Glutamatergic neuron (in vitro differentiated cells): ENCODE measurements at regions not wholly inside any gene's neighbourhood (a gene's known extent, or its start where the extent isn't known, plus 50 kb on each side); places are given as distances from the start of the nearest gene placed in this dataset.
"Not testable (repeated sequence)": the region's sequence is repeated elsewhere in the genome, so short reads cannot be mapped to it uniquely, and the experiment has no call there.

Experiments used
- DNase-seq: peaks from one replicate; pipeline ENCODE4 v3.0.0; 2022
- H3K27ac Mint-ChIP-seq: one replicate; pipeline ENCODE4 v1.8.0; 2020; ENCODE audit warnings: mild to moderate bottlenecking, mixed read lengths, inconsistent platforms; ENCODE audit not compliant: unreplicated experiment
- H3K27me3 Mint-ChIP-seq: one replicate; pipeline ENCODE4 v1.8.0; 2020; ENCODE audit warnings: mild to moderate bottlenecking, moderate library complexity, mixed read lengths, inconsistent platforms; ENCODE audit not compliant: unreplicated experiment
- H3K36me3 Mint-ChIP-seq: one replicate; pipeline ENCODE4 v1.8.0; 2020; ENCODE audit warnings: mild to moderate bottlenecking, mixed read lengths, inconsistent platforms; ENCODE audit not compliant: unreplicated experiment
- H3K4me1 Mint-ChIP-seq: one replicate; pipeline ENCODE4 v1.8.0; 2020; ENCODE audit warnings: mild to moderate bottlenecking, low read depth, mixed read lengths, inconsistent platforms; ENCODE audit not compliant: unreplicated experiment
- H3K4me3 Mint-ChIP-seq: one replicate; pipeline ENCODE4 v1.8.0; 2020; ENCODE audit warnings: mild to moderate bottlenecking, mixed read lengths, inconsistent platforms; ENCODE audit not compliant: unreplicated experiment
- H3K9me3 Mint-ChIP-seq: one replicate; pipeline ENCODE4 v1.8.0; 2020; ENCODE audit warnings: mild to moderate bottlenecking, moderate library complexity, mixed read lengths, inconsistent platforms; ENCODE audit not compliant: unreplicated experiment
- TF ChIP-seq, protein P1 (sequence below): fragments of 200-600 bp; sonication (generic); IDR thresholded peaks from one replicate; pipeline ENCODE4 v1.5.0; 2021; ENCODE audit not compliant: partially characterized antibody, unreplicated experiment

- Mint-ChIP-seq H3K36me3 (no peaks in the 10 kb centered on the region), H3K27me3 (no peaks in the 10 kb centered on the region), H3K4me3 (no peak overlapping the region), H3K27ac (no peak overlapping the region), H3K9me3 (peaks cover 3% of the 10 kb centered on the region), H3K4me1 (no peaks in the 10 kb centered on the region)
- TF ChIP-seq, protein P1, sequence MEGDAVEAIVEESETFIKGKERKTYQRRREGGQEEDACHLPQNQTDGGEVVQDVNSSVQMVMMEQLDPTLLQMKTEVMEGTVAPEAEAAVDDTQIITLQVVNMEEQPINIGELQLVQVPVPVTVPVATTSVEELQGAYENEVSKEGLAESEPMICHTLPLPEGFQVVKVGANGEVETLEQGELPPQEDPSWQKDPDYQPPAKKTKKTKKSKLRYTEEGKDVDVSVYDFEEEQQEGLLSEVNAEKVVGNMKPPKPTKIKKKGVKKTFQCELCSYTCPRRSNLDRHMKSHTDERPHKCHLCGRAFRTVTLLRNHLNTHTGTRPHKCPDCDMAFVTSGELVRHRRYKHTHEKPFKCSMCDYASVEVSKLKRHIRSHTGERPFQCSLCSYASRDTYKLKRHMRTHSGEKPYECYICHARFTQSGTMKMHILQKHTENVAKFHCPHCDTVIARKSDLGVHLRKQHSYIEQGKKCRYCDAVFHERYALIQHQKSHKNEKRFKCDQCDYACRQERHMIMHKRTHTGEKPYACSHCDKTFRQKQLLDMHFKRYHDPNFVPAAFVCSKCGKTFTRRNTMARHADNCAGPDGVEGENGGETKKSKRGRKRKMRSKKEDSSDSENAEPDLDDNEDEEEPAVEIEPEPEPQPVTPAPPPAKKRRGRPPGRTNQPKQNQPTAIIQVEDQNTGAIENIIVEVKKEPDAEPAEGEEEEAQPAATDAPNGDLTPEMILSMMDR, result no peak
- DNase-seq, result no peak
Measured at GRCh38 chr17:13415871-13416416, 185.8 kb downstream of the HS3ST3A1 start.

DNA sequence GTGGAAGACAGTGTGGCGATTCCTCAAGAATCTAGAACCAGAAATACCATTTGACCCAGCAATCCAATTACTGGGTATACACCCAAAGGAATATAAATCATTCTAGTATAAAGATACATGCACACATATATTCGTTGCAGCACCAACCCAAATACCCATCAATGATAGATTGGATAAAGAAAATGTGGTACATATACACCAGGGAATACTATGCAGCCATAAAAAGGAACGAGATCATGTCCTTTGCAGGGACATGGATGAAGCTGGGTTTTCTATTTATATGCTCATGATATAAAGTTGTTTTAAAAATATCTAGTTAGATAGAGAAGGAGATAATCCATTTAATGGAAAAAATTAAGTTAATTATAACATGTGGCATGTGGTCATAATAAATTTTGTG is 186.5 kb downstream of the HS3ST3A1 start:
- DNase-seq, H3K4me1 Mint-ChIP-seq, H3K36me3 Mint-ChIP-seq, H3K9me3 Mint-ChIP-seq, H3K27me3 Mint-ChIP-seq, H3K4me3 Mint-ChIP-seq, H3K27ac Mint-ChIP-seq: not testable (repeated sequence)

DNA sequence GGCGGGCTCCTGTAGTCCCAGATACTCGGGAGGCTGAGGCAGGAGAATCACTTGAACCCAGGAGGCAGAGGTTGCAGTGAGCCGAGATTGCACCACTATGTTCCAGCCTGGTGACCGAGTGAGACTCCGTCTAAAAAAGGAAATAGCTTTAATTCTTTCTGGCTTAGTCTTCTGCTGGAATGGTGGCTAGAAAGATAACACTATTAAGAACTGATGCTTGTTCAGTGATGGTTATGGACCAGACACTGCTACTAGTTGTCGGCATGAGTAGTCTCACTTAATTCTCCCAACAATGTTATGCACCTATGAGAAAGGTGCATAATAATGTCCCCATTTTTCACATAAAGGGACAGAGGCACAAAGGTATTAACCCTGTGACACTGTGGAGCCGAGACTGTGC is 188.7 kb downstream of the HS3ST3A1 start:
- peaks cover 3% of the 10 kb centered on the region for H3K9me3 Mint-ChIP-seq
- H3K27ac Mint-ChIP-seq, result no peak overlapping the region
- H3K36me3 Mint-ChIP-seq, result no peaks in the 10 kb centered on the region
- TF ChIP-seq, protein P1, result no peak
- H3K4me1 Mint-ChIP-seq, result no peaks in the 10 kb centered on the region
- DNase-seq, result no peak
- H3K27me3 Mint-ChIP-seq, result no peaks in the 10 kb centered on the region
- H3K4me3 Mint-ChIP-seq, result no peak overlapping the region

DNA sequence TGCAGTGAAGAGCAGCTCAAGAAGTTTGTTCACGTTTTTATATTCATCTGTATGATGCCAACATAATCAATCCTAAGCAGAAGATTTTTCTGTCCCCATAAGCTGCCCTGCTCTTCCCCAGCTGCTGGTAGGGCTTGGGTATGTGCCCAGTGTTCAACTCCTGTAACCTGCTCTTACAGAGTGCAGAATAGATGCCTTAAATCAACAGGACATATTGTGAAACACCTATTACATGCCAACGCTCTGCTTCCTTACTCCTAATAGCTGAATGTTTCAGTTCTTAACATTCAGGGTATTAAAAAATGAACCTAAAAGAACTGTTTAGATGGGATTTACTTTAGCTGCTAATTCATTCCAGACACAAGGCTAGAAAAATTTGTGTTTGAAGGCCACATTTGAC is 190.9 kb downstream of the HS3ST3A1 start:
- no peaks in the 10 kb centered on the region for H3K36me3 Mint-ChIP-seq
- DNase-seq, result no peak
- H3K4me3 Mint-ChIP-seq, result no peak overlapping the region
- TF ChIP-seq, protein P1, result no peak
- no peaks in the 10 kb centered on the region for H3K4me1 Mint-ChIP-seq
- H3K27ac Mint-ChIP-seq, result no peak overlapping the region
- peaks cover 3% of the 10 kb centered on the region for H3K9me3 Mint-ChIP-seq
- no peaks in the 10 kb centered on the region for H3K27me3 Mint-ChIP-seq

GRCh38 chr17:13410214-13410613 is 191.5 kb downstream of the HS3ST3A1 start:
- H3K4me3 Mint-ChIP-seq, result no peak overlapping the region
- no peak overlapping the region for H3K27ac Mint-ChIP-seq
- TF ChIP-seq, protein P1, result no peak
- H3K36me3 Mint-ChIP-seq, result no peaks in the 10 kb centered on the region
- no peak for DNase-seq
- H3K27me3 Mint-ChIP-seq, result no peaks in the 10 kb centered on the region
- no peaks in the 10 kb centered on the region for H3K4me1 Mint-ChIP-seq
- H3K9me3 Mint-ChIP-seq, result peaks cover 3% of the 10 kb centered on the region
